ENCODE measurements at regions not wholly inside any gene's neighbourhood (a gene's known extent, or its start where the extent isn't known, plus 50 kb on each side); places are given as distances from the start of the nearest gene placed in this dataset.

- no peak for DNase-seq (ENCODE audit: low spot score)
These were observed 171.8 kb upstream of the GPR26 start for GRCh38 chr10:123494301-123494808.

- no peak for DNase-seq (ENCODE audit: low spot score)
These were observed 169.8 kb upstream of the GPR26 start for GRCh38 chr10:123496375-123496774.

GRCh38 chr10:123496996-123497660 is 169.0 kb upstream of the GPR26 start:
- no peak for DNase-seq (ENCODE audit: low spot score)

- no peak for DNase-seq (ENCODE audit: low spot score)
These were observed 166.0 kb upstream of the GPR26 start for GRCh38 chr10:123500110-123500509.

- no peak for DNase-seq (ENCODE audit: low spot score)
These were observed 165.0 kb upstream of the GPR26 start for GRCh38 chr10:123501148-123501547.

GRCh38 chr10:123502983-123503382 is 163.2 kb upstream of the GPR26 start:
- no peak for DNase-seq (ENCODE audit: low spot score)

GRCh38 chr10:123506455-123506854 is 159.7 kb upstream of the GPR26 start:
- no peak for DNase-seq (ENCODE audit: low spot score)

- no peak for DNase-seq (ENCODE audit: low spot score)
These were observed 158.9 kb upstream of the GPR26 start for GRCh38 chr10:123507298-123507697.

- DNase-seq (ENCODE audit: low spot score) = no peak
These were observed 156.8 kb upstream of the GPR26 start for GRCh38 chr10:123509338-123509737.

- DNase-seq (ENCODE audit: low spot score) = no peak
These were observed 153.0 kb upstream of the GPR26 start for GRCh38 chr10:123512901-123513775.

- DNase-seq (ENCODE audit: low spot score) = no peak
These were observed 152.3 kb upstream of the GPR26 start for GRCh38 chr10:123513870-123514269.

- DNase-seq (ENCODE audit: low spot score) = no peak
These were observed 151.2 kb upstream of the GPR26 start for GRCh38 chr10:123514996-123515395.

GRCh38 chr10:123515661-123516060 is 150.5 kb upstream of the GPR26 start:
- no peak for DNase-seq (ENCODE audit: low spot score)

GRCh38 chr10:123516291-123516690 is 149.9 kb upstream of the GPR26 start:
- DNase-seq (ENCODE audit: low spot score) = no peak

- no peak for DNase-seq (ENCODE audit: low spot score)
These were observed 148.7 kb upstream of the GPR26 start for GRCh38 chr10:123517426-123517825.

GRCh38 chr10:123517901-123518300 is 148.3 kb upstream of the GPR26 start:
- DNase-seq (ENCODE audit: low spot score) = no peak

- no peak for DNase-seq (ENCODE audit: low spot score)
These were observed 147.4 kb upstream of the GPR26 start for GRCh38 chr10:123518765-123519164.

GRCh38 chr10:123519861-123520260 is 146.3 kb upstream of the GPR26 start:
- DNase-seq (ENCODE audit: low spot score) = no peak

- no peak for DNase-seq (ENCODE audit: low spot score)
These were observed 145.1 kb upstream of the GPR26 start for GRCh38 chr10:123521076-123521475.

- no peak for DNase-seq (ENCODE audit: low spot score)
These were observed 144.6 kb upstream of the GPR26 start for GRCh38 chr10:123521556-123521955.

GRCh38 chr10:123522702-123523312 is 143.3 kb upstream of the GPR26 start:
- DNase-seq (ENCODE audit: low spot score) = no peak

GRCh38 chr10:123523833-123524232 is 142.3 kb upstream of the GPR26 start:
- no peak for DNase-seq (ENCODE audit: low spot score)
